Limb (tissue), 2 donors: ENCODE measurements at regions not wholly inside any gene's neighbourhood (a gene's known extent, or its start where the extent isn't known, plus 50 kb on each side); places are given as distances from the start of the nearest gene placed in this dataset.
A peak's percentile ranks its signal among the peaks of the same experiment; 100 is the strongest.

Experiments
- DNase-seq, 2 donors: peaks; one replicate each; pipeline ENCODE4 v3.0.0-alpha.2; 2016; ENCODE audit errors: extremely low spot score in 2 of 2

- no peak for DNase-seq
Observed at GRCh38 chr10:43802988-43803696, 154.5 kb upstream of the ZNF32 start.

DNA sequence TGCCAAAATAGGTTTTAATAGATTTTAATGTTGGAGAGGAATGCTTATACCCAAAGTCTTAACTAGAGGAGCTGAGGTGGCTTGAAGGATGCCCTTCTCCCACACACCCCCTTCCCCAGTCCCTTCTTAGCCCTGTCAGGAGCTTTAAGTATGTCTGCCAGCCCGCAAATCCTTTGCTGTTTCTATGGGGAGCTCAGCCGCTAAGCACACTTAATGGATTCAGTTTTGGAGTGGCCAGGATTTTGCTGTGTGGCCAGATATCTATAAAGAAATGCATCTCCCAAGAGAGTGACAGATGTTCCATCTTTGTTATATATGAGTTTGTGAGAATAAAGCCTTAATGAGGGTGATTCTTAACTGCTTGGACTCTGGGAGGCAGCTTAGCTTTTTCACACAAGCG, 152.9 kb upstream of the ZNF32 start:
- no peak for DNase-seq

GRCh38 chr10:43801140-43801539, 152.5 kb upstream of the ZNF32 start:
- no peak for DNase-seq

- DNase-seq: no peak
Observed at GRCh38 chr10:43796781-43797180, 148.1 kb upstream of the ZNF32 start.

DNA sequence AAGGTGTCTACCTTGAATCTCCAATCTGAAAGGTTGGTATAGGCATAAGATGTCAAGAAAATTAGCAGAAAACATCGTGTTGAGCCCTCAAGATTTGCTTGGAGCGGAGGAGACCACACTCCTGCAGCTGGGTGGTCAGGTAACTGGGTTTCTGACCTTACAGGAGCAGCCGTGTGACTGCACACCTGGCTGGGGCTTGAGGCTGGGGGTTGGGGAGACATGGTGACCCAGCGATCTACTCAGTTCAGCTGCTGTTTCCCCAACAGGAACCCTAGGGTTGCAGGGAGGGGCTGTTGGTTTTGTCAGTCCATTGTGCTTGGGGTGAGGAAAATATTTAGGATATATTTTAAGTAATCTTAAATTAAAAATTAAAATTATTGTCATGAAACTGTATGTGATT, 147.0 kb upstream of the ZNF32 start:
- DNase-seq: no peak

DNA sequence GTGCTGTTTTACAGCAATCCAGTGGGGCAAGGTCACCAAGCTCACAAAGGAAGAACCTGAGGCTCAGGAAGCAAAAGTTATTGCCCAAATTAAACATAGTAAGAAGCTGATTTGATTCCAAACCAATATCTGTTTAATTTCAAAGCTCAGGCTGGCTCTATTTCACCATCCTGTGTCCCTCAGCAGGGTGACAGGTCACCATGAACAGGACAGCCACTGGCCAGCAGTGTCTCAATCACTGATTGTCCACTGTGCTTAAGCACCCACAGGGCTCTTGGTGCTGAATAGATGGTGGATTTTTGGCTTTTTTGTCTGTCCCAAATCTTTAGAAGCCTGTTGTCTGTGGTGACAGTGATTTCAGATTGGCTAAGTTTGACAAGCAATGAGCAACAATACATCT, 146.4 kb upstream of the ZNF32 start:
- DNase-seq: no peak

- DNase-seq: no peak
Observed at GRCh38 chr10:43794181-43794815, 145.6 kb upstream of the ZNF32 start.

DNA sequence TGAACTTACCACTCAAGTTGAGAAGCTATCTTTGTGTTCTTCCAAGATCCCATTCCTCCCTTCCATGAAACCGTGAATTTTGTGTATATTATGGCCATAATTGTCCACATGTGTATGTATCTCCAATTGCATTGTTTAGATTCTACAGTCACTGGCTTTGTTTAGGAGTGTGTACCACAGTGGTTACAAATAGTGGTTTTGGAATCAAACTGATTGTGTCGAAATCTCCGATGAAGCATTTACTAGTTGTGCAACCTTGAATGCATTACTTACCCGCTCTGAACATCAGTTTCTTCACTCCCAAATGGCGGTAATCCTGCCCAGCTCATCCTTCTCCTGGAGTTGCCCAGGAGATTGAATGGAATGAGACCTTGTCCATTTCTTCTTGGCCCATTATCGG, 145.0 kb upstream of the ZNF32 start:
- no peak for DNase-seq

DNA sequence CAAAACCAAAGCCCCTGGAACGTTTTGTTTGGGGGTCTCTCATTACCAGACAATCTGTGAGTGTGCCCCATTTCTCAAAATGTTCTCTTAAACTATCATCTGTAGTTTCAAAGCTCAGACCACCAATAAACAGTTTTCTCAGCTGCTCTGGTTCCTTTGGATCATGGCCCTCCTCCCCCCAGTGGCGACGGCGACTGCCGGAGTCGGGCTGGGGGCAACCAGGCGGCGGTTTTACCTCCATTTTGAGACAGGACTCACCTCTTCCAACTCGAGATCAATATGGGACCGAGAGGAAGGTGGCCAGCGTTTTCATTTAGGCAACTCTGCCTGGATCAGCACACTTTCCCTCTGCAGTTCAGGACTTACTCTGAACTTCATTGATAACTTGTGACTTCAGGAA, 141.5 kb upstream of the ZNF32 start:
- DNase-seq: no peak

GRCh38 chr10:43785252-43785651, 136.6 kb upstream of the ZNF32 start:
- no peak for DNase-seq

DNA sequence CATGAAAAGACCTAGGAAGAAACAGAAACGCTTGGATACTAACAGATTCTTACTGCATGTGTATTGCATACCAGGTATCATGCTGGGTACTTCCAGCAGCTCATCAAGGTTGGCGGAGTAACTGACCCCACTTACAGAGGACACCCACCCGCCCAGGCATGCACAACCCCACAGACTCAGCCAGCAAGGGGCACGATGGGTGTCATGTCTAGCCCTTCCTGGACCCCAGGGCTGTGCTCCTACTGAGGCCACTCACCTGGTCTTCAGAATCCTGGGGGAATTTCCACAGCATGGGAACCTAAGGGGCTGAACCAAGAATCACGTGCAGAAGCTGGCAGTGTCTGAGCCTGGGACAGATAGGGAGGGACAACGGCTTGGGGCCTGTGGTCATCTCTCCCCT, 134.1 kb upstream of the ZNF32 start:
- no peak for DNase-seq

DNA sequence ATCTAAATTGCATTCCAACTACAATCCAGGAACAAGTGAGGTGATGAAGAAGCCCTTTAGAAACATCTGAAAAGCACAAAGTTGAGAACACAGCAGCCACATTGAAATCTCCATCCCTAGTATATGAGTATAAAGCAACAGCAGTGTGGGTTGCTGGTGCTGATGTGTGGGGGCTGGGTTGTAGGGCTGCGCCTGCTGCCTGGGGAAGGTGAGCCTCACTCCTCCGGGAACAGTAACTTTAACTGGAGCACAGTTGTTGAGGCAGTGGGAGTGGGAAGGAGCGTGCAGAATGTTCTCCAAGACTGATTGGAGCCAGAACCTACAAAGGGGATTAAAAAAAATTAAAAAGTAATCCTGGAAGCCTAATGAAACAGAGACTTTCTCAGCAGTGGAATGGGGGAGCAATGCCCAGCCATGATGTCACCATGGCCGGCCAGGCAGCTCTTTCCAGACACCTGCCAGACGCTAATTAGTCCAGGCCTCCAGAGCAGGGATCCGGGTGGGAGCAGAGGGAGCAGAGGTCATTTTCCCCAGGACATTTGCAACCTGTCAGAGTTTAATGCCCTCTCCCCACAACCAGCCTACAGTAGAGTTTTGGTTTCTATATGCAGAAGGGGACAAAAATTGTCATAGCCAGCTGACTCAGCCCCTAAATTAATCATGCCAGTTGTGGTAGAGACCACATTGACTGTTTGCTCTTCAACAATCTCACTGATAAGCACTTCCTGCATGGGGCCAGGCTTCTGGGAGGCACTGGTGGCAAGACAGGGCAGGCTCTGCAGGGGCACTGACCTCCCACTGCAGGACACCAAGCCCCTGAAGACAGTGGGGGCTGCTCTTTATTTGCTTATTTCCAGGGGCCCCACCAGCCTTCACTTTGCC, 133.0 kb upstream of the ZNF32 start:
- no peak for DNase-seq

DNA sequence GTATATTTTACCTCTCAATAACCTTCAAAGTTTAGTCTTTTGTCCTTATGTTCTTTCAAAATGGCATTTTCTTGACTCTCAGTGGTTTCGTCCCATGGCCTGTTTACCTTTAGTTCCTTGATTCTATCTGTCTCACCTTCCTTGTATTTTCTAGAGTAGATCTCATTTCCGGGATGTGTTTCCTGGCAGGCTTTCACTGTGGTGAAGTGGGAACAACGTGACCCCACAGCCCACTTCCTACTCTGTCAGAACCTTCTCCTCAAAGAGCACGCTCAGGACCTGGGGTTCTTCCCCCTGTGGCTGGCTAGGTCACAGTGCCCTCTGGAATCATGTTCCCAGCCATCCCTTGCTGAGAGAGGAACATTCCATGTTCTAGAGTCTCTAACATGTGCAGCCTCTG, 129.9 kb upstream of the ZNF32 start:
- DNase-seq: no peak

DNA sequence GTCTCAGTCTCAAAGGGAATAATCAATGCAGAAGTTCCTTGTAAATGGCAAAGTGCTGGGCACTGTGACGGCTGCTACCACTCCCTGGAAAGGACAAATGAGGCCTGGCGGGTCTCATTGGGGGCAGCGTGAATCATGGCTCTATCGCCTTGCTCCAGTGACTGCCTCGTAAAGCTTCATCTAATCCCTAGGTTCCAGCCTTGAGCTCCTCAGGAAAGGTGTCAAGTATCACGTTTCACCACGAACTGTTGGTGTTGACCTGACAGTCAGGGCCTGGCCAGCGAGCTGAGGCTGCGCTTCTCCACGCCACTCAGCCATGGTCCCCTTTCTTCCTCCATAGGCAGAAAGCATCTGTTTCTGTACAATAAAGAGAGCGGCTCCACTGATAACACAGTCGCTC, 126.7 kb upstream of the ZNF32 start:
- no peak for DNase-seq

DNA sequence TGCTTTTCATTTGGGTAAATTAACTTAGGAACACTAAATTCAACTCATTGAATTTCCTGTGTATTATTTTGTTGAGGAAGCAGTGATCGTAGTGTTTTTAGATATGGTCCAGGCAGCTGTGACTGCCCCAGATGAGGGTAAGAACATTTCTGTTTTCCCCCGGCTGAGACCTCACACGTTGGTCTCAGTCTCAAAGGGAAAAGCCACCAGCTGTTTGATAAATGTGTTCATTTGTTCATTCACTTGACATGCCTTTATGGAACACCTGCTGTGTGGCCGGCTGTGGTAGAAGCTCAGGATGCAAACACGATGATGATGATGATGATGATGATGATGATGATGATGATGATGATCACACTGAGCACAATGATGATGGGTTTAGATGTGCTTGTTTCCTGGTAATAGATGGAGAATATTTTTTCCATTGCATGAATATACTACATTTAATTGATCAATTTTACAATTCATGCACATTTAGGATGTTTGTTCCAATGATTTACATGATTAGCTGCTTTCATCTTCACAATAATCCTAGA, 125.6 kb upstream of the ZNF32 start:
- no peak for DNase-seq

GRCh38 chr10:43773736-43774135, 125.1 kb upstream of the ZNF32 start:
- no peak for DNase-seq

GRCh38 chr10:43772171-43772570, 123.5 kb upstream of the ZNF32 start:
- DNase-seq: no peak

DNA sequence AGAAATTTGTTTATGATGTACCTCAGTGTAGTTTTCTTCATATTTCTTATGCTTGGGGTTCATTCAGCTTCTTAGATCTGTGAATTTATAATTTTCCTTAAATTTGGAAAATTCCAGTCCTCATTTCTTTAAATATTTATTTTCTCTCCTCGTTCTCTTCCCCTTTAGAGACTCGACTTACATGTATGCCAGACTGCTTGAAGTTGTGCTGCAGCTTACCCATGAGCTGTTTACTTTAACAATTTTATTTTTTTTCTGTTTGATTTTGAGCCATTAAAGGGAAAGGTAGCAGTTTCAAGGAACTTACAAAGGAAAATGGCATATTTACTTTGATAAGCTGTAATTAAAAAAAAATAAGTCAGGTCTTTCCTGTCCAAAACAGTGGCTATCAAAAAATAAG, 123.0 kb upstream of the ZNF32 start:
- no peak for DNase-seq

DNA sequence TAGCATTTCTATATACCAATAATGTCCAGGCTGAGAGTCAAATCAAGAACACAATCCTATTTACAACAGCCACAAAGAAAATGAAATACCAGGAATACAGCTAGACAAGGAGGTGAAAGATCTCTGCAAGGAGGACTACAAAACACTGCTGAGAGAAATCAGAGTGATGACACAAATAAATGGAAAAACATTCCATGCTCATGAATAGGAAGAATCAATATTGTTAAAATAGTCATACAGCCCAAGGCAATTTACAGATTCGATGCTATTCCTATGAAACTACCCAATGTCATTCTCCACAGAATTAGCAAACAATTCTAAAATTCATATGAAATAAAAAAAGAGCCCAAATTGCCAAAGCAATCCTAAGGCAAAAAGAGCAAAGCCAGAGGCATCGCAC, 116.8 kb upstream of the ZNF32 start:
- no peak for DNase-seq

- peak in 1 of 2 donors; percentile 28 for DNase-seq
Observed at GRCh38 chr10:43763846-43764245, 115.2 kb upstream of the ZNF32 start.

DNA sequence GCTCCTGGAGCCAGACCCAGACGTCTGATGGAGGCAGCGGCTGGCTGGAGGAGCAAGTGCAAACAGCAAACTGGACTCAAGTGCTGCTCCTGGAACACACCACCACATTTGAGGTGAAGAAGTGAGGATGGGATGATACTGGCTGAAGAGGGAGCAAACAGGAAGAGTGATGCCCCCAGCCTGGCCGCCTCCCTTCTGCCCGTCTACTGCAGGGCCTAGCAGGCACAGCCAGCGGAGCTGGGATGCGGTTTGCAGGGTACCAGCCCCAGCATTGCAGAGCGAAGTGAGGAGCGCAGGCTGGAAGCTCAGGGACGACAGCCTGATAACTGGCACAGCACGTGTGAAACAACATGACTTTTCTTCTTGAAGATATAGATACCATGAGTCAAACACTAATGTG, 111.8 kb upstream of the ZNF32 start:
- DNase-seq: no peak

DNA sequence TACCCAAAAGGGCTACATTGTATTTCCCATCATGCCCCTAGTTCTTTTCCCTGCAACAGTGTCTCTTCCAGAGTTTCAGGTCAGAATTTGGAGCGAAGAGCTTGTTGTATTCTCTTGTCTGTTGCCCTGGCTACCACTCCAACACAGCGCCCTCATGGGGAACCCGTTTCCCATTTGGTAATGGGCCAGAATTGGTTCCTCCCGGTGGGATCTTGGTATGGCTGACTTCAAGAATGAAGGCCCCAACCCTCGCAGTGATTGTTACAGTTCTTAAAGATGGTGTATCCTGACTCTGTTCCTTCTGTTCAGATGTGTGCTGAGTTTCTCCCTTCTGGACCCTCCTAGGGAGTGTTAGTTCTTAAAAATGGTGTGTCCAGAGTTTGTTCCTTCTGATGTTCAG, 110.5 kb upstream of the ZNF32 start:
- no peak for DNase-seq
